H9 (cell line): ENCODE measurements at regions not wholly inside any gene's neighbourhood (a gene's known extent, or its start where the extent isn't known, plus 50 kb on each side); places are given as distances from the start of the nearest gene placed in this dataset.

Experiments
- DNase-seq: peaks from one replicate; pipeline ENCODE4 v3.0.0-alpha.2; 2017
- H2AFZ ChIP-seq: one replicate; pipeline ENCODE4 v1.6.1; 2013; ENCODE audit warnings: mild to moderate bottlenecking, low read length, control low read depth, moderate library complexity
- H2AK5ac ChIP-seq: 2 replicates; pipeline ENCODE4 v1.6.1; 2013; ENCODE audit warnings: low read length, control low read depth, mixed read lengths; ENCODE audit not compliant: insufficient read length
- H2BK120ac ChIP-seq: one replicate; pipeline ENCODE4 v1.6.1; 2013; ENCODE audit warnings: low read depth, mild to moderate bottlenecking, low read length, control low read depth, inconsistent platforms; ENCODE audit not compliant: poor library complexity, severe bottlenecking
- H2BK12ac ChIP-seq: 2 replicates; pipeline ENCODE4 v1.6.1; 2013; ENCODE audit warnings: low read length, control low read depth, mixed read lengths, low read depth; ENCODE audit not compliant: insufficient read length
- H2BK15ac ChIP-seq: 2 replicates; pipeline ENCODE4 v1.6.1; 2013; ENCODE audit warnings: low read depth, low read length, control low read depth
- H2BK20ac ChIP-seq: one replicate; pipeline ENCODE4 v1.6.1; 2013; ENCODE audit warnings: low read depth, mild to moderate bottlenecking, low read length, control low read depth, inconsistent platforms; ENCODE audit not compliant: poor library complexity, severe bottlenecking
- H2BK5ac ChIP-seq: 2 replicates; pipeline ENCODE4 v1.6.1; 2013; ENCODE audit warnings: low read length, control low read depth, mixed read lengths; ENCODE audit not compliant: insufficient read length
- H3K14ac ChIP-seq: 2 replicates; pipeline ENCODE4 v1.6.1; 2013; ENCODE audit warnings: low read length, control low read depth; ENCODE audit not compliant: insufficient read depth
- H3K18ac ChIP-seq: 2 replicates; pipeline ENCODE4 v1.6.1; 2013; ENCODE audit warnings: low read depth, mild to moderate bottlenecking, mixed read lengths, low read length, control low read depth; ENCODE audit not compliant: insufficient read length
- H3K23ac ChIP-seq: 2 replicates; pipeline ENCODE4 v1.6.1; 2013; ENCODE audit warnings: low read length, control low read depth, mixed read lengths, low read depth; ENCODE audit not compliant: insufficient read length
- H3K23me2 ChIP-seq: 2 replicates; pipeline ENCODE4 v1.6.1; 2013; ENCODE audit warnings: low read depth, mild to moderate bottlenecking, mixed read lengths, low read length, control low read depth; ENCODE audit not compliant: insufficient read length, poor library complexity, severe bottlenecking
- H3K27ac ChIP-seq: 2 replicates; pipeline ENCODE4 v1.5.1; 2013; ENCODE audit warnings: low read length, control low read depth, mixed read lengths, low read depth; ENCODE audit not compliant: insufficient read length
- H3K27me3 ChIP-seq: 2 replicates; pipeline ENCODE4 v1.6.1; 2013; ENCODE audit warnings: low read length, control low read depth, inconsistent platforms; ENCODE audit not compliant: insufficient read depth
- H3K4ac ChIP-seq: 2 replicates; pipeline ENCODE4 v1.6.1; 2013; ENCODE audit warnings: low read depth, mild to moderate bottlenecking, control low read depth, inconsistent platforms, low read length, moderate library complexity
- H3K4me1 ChIP-seq: 2 replicates; pipeline ENCODE4 v1.6.1; 2013; ENCODE audit warnings: low read length, control low read depth, inconsistent platforms; ENCODE audit not compliant: insufficient read depth
- H3K4me2 ChIP-seq: 2 replicates; pipeline ENCODE4 v1.6.1; 2013; ENCODE audit warnings: low read length, control low read depth, mixed read lengths; ENCODE audit not compliant: insufficient read length, insufficient read depth
- H3K56ac ChIP-seq: 2 replicates; pipeline ENCODE4 v1.6.1; 2013; ENCODE audit warnings: low read depth, mild to moderate bottlenecking, mixed read lengths, low read length, control low read depth; ENCODE audit not compliant: insufficient read length
- H3K79me1 ChIP-seq: 2 replicates; pipeline ENCODE4 v1.6.1; 2013; ENCODE audit warnings: low read depth, mild to moderate bottlenecking, moderate library complexity, low read length, control low read depth, inconsistent platforms; ENCODE audit not compliant: insufficient read depth, poor library complexity, severe bottlenecking
- H3K79me2 ChIP-seq: 2 replicates; pipeline ENCODE4 v1.6.1; 2013; ENCODE audit warnings: low read length, control low read depth, inconsistent platforms; ENCODE audit not compliant: insufficient read depth
- H3K9ac ChIP-seq: 2 replicates; pipeline ENCODE4 v1.6.1; 2013; ENCODE audit warnings: low read length, control low read depth, mixed read lengths; ENCODE audit not compliant: insufficient read length; ENCODE audit errors: extremely low read depth
- H3K9me3 ChIP-seq: one replicate; pipeline ENCODE4 v1.6.1; 2013; ENCODE audit warnings: low read depth, low read length, inconsistent platforms; ENCODE audit not compliant: control insufficient read depth
- H3T11ph ChIP-seq: one replicate; pipeline ENCODE4 v1.6.1; 2013; ENCODE audit warnings: mild to moderate bottlenecking, low read length, control low read depth, inconsistent platforms
- H4K20me1 ChIP-seq: one replicate; pipeline ENCODE4 v1.6.1; 2013; ENCODE audit not compliant: control insufficient read depth, insufficient read length, insufficient read depth
- H4K5ac ChIP-seq: 2 replicates; pipeline ENCODE4 v1.6.1; 2013; ENCODE audit warnings: low read depth, mild to moderate bottlenecking, mixed read lengths, low read length, control low read depth; ENCODE audit not compliant: insufficient read length
- H4K8ac ChIP-seq: replicated peaks from 2 replicates; pipeline ENCODE4 v1.6.1; 2013; ENCODE audit warnings: low read length, control low read depth, mixed read lengths, low read depth; ENCODE audit not compliant: insufficient read length
- H4K91ac ChIP-seq: 2 replicates; pipeline ENCODE4 v1.6.1; 2013; ENCODE audit warnings: low read depth, mild to moderate bottlenecking, moderate library complexity, mixed read lengths, low read length, control low read depth; ENCODE audit not compliant: insufficient read length
- H3K27ac Mint-ChIP-seq, 3 experiments: 2 replicates in 2 of 3; 3 replicates in 1 of 3; pipeline ENCODE4 v1.8.0; 2020 to 2021; ENCODE audit warnings: mixed read lengths in 3 of 3, mild to moderate bottlenecking in 1 of 3, moderate library complexity in 1 of 3
- H3K27me3 Mint-ChIP-seq: 2 replicates; pipeline ENCODE4 v1.8.0; 2021; ENCODE audit warnings: low read depth, mild to moderate bottlenecking, moderate library complexity, mixed read lengths
- H3K36me3 Mint-ChIP-seq, 3 experiments: 2 replicates in 2 of 3; 3 replicates in 1 of 3; pipeline ENCODE4 v1.8.0; 2020 to 2021; ENCODE audit warnings: low read depth in 3 of 3, mixed read lengths in 3 of 3; ENCODE audit not compliant: insufficient read depth in 1 of 3
- H3K4me1 Mint-ChIP-seq, 2 experiments: 2 replicates each; pipeline ENCODE4 v1.8.0; 2020; ENCODE audit warnings: mixed read lengths in 2 of 2
- H3K4me3 Mint-ChIP-seq, 2 experiments: 2 replicates in 1 of 2; 3 replicates in 1 of 2; pipeline ENCODE4 v1.8.0; 2020 to 2021; ENCODE audit warnings: mild to moderate bottlenecking in 2 of 2, mixed read lengths in 2 of 2, moderate library complexity in 1 of 2
- H3K9me3 Mint-ChIP-seq, 2 experiments: 2 replicates in 1 of 2; 3 replicates in 1 of 2; pipeline ENCODE4 v1.8.0; 2020; ENCODE audit warnings: mild to moderate bottlenecking in 2 of 2, mixed read lengths in 2 of 2, moderate library complexity in 1 of 2
- CTCF ChIP-seq: fragments of 200-600 bp; sonication (generic); conservative IDR thresholded peaks from 3 replicates; pipeline ENCODE4 v1.8.0; 2021; ENCODE audit warnings: antibody characterized with exemption, mild to moderate bottlenecking
- WGBS: extraction: QIAGEN DNeasy Blood & Tissue Kit; methylation state at CpG from one replicate; pipeline ENCODE4 v1.1.7; 2013; ENCODE audit warnings: missing lambda C conversion rate, low lambda C conversion rate, mixed read lengths; ENCODE audit not compliant: insufficient read length; ENCODE audit errors: extremely low coverage; 5-methylcytosine and 5-hydroxymethylcytosine counted together

GRCh38 chr1:83702356-83702755 is 296.6 kb downstream of the TTLL7 start:
- H3T11ph ChIP-seq: no peak overlapping the region
- no peaks in the 10 kb centered on the region for H3K27me3 ChIP-seq
- no peak overlapping the region for H4K8ac ChIP-seq
- no peaks in the 10 kb centered on the region for H3K79me2 ChIP-seq
- WGBS: no CpG with 5 or more reads among the region's 1 CpG
- Mint-ChIP-seq H3K9me3 (peaks cover 6 to 9% of the 10 kb centered on the region in 2 experiments), H3K4me3 (no peak overlapping the region), H3K27me3 (peaks cover 1% of the 10 kb centered on the region; the same call in 1 of the 2 replicates), H3K36me3 (peaks cover 4 to 11% (median 5%) of the 10 kb centered on the region in 3 experiments), H3K27ac (no peak overlapping the region), H3K4me1 (peaks cover 6 to 17% of the 10 kb centered on the region in 2 experiments)
- H2BK20ac ChIP-seq: no peak overlapping the region
- DNase-seq: no peak
- no peak overlapping the region for H3K23ac ChIP-seq
- no peak overlapping the region for H2BK5ac ChIP-seq
- no peak overlapping the region for H4K91ac ChIP-seq
- H4K5ac ChIP-seq: no peak overlapping the region
- H3K9me3 ChIP-seq: no peaks in the 10 kb centered on the region
- H3K9ac ChIP-seq: no peak overlapping the region
- no peak overlapping the region for H3K56ac ChIP-seq
- H2BK120ac ChIP-seq: no peak overlapping the region
- H2BK15ac ChIP-seq: no peak overlapping the region
- no peak overlapping the region for H2BK12ac ChIP-seq
- no peak overlapping the region for H3K18ac ChIP-seq
- no peaks in the 10 kb centered on the region for H4K20me1 ChIP-seq
- no peak overlapping the region for H3K4me2 ChIP-seq
- H3K4ac ChIP-seq: no peak overlapping the region
- no peak overlapping the region for H3K27ac ChIP-seq
- H2AFZ ChIP-seq: no peak overlapping the region
- no peaks in the 10 kb centered on the region for H3K79me1 ChIP-seq
- H3K14ac ChIP-seq: no peak overlapping the region
- TF ChIP-seq CTCF: no peak
- H3K23me2 ChIP-seq: no peaks in the 10 kb centered on the region
- no peak overlapping the region for H2AK5ac ChIP-seq
- H3K4me1 ChIP-seq: no peaks in the 10 kb centered on the region
